ENCODE measurements at regions not wholly inside any gene's neighbourhood (a gene's known extent, or its start where the extent isn't known, plus 50 kb on each side); places are given as distances from the start of the nearest gene placed in this dataset.

DNA sequence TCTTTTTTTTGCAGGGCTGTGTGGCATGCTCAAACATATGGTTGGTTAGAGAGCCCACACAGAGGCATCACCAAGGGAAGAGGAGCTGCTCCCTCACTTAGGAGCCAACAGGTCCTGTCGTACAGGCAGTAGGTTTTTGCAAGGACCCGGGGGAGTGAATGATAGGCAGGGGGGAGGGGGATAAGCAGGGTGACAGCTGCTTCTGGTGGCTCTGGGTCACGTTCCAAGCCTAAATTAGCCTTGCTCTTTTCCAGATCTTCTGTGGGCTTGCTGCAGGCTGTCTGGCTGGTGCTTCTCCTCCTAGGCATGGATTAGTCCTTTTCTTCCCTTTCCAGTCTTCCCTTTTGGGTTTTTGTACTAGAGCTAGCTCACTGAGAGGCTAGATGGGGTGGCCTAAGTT lies 117.7 kb upstream of the PODXL start:
- Histone ChIP-seq H3K27ac (ENCODE audit: low read depth, low read length) (no peak overlapping the region), H3K79me2 (ENCODE audit: control insufficient read depth, low read length) (no peaks in the 10 kb centered on the region), H3K4me3 (ENCODE audit: low read length) (no peak overlapping the region), H3K4me2 (ENCODE audit: low read length) (no peak overlapping the region), H3K9me3 (ENCODE audit: control insufficient read depth, insufficient read depth, low read length) (no peaks in the 10 kb centered on the region), H3K27me3 (ENCODE audit: control insufficient read depth, low read length) (peaks cover 4% of the 10 kb centered on the region; the same call in 1 of the 2 replicates), H4K20me1 (ENCODE audit: control insufficient read depth, insufficient read depth, low read depth, low read length) (no peaks in the 10 kb centered on the region), H3K36me3 (ENCODE audit: control insufficient read depth, low read length) (no peaks in the 10 kb centered on the region), H3K4me1 (ENCODE audit: control insufficient read depth, low read length) (no peaks in the 10 kb centered on the region), H3K9me2 (replicated peaks; ENCODE audit: control insufficient read depth, low read length) (no peaks in the 10 kb centered on the region), H3F3A (ENCODE audit: control insufficient read depth, insufficient read depth) (no peaks in the 10 kb centered on the region)
- TF ChIP-seq, protein P1, sequence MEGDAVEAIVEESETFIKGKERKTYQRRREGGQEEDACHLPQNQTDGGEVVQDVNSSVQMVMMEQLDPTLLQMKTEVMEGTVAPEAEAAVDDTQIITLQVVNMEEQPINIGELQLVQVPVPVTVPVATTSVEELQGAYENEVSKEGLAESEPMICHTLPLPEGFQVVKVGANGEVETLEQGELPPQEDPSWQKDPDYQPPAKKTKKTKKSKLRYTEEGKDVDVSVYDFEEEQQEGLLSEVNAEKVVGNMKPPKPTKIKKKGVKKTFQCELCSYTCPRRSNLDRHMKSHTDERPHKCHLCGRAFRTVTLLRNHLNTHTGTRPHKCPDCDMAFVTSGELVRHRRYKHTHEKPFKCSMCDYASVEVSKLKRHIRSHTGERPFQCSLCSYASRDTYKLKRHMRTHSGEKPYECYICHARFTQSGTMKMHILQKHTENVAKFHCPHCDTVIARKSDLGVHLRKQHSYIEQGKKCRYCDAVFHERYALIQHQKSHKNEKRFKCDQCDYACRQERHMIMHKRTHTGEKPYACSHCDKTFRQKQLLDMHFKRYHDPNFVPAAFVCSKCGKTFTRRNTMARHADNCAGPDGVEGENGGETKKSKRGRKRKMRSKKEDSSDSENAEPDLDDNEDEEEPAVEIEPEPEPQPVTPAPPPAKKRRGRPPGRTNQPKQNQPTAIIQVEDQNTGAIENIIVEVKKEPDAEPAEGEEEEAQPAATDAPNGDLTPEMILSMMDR (IDR thresholded peaks at IDR 0.05; ENCODE audit: low read depth, low read length, poor library complexity, severe bottlenecking), result no peak
- TF ChIP-seq EZH2phosphoT487 (IDR thresholded peaks at IDR 0.05; ENCODE audit: borderline replicate concordance, low read length), result no peak

DNA sequence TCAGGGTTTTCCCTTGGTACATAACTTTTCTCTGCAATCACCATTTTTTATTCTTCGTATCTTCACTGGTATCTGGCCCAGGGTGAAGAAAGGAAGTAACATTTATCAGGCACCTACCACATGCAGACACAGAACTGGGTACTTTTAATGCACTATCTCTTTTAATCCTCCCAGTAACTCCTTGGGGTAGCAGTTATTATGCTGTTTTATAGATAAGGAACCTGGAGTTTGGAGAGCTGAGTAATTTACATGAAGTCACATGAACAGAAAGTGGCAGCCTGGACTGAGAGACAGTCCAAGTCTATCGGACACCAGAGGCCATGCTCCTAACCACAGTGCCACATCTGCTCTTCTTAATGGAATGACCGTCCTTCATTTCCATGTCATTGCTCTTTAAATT lies 117.1 kb upstream of the PODXL start:
- no peak overlapping the region for H3K27ac ChIP-seq (ENCODE audit: low read depth, low read length)
- H3K4me2 ChIP-seq (ENCODE audit: low read length), result no peak overlapping the region
- H3K79me2 ChIP-seq (ENCODE audit: control insufficient read depth, low read length), result no peaks in the 10 kb centered on the region
- no peak overlapping the region for H3K4me3 ChIP-seq (ENCODE audit: low read length)
- no peaks in the 10 kb centered on the region for H3K9me2 ChIP-seq (replicated peaks; ENCODE audit: control insufficient read depth, low read length)
- H4K20me1 ChIP-seq (ENCODE audit: control insufficient read depth, insufficient read depth, low read depth, low read length), result no peaks in the 10 kb centered on the region
- H3K27me3 ChIP-seq (ENCODE audit: control insufficient read depth, low read length), result peaks cover 4% of the 10 kb centered on the region; the same call in 1 of the 2 replicates
- no peaks in the 10 kb centered on the region for H3K36me3 ChIP-seq (ENCODE audit: control insufficient read depth, low read length)
- H3F3A ChIP-seq (ENCODE audit: control insufficient read depth, insufficient read depth), result no peaks in the 10 kb centered on the region
- TF ChIP-seq, protein P1 (IDR thresholded peaks at IDR 0.05; ENCODE audit: low read depth, low read length, poor library complexity, severe bottlenecking), result no peak
- TF ChIP-seq EZH2phosphoT487 (IDR thresholded peaks at IDR 0.05; ENCODE audit: borderline replicate concordance, low read length), result no peak
- H3K4me1 ChIP-seq (ENCODE audit: control insufficient read depth, low read length), result no peaks in the 10 kb centered on the region
- H3K9me3 ChIP-seq (ENCODE audit: control insufficient read depth, insufficient read depth, low read length), result no peaks in the 10 kb centered on the region

DNA sequence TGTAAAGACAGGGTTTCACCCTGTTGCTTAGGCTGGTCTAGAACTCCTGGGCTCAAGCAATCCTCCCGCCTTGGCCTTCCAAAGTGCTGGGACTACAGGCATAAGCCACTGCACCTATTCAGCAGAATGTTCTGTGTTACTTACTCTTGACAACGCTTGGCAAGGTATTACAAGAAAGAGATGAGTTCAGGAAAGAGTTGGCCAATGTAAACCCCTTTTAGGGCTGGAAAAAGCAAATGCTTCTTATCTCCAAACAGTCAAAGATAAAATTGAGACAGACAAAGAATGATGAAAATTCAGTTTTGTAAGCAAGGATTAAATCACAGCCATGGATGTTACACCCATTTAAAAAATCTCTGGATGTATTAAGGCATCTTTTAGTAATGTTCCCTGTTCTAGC lies 114.0 kb upstream of the PODXL start:
- peaks cover 4% of the 10 kb centered on the region; the same call in 1 of the 2 replicates for H3K27me3 ChIP-seq (ENCODE audit: control insufficient read depth, low read length)
- H3K36me3 ChIP-seq (ENCODE audit: control insufficient read depth, low read length), result no peaks in the 10 kb centered on the region

More for the DNA sequence above, 114.0 kb upstream of the PODXL start:
- no peak overlapping the region for H3K4me3 ChIP-seq (ENCODE audit: low read length)
- H3K79me2 ChIP-seq (ENCODE audit: control insufficient read depth, low read length), result no peaks in the 10 kb centered on the region
- H3K4me2 ChIP-seq (ENCODE audit: low read length), result no peak overlapping the region
- TF ChIP-seq EZH2phosphoT487 (IDR thresholded peaks at IDR 0.05; ENCODE audit: borderline replicate concordance, low read length), result no peak
- TF ChIP-seq, protein P1 (IDR thresholded peaks at IDR 0.05; ENCODE audit: low read depth, low read length, poor library complexity, severe bottlenecking), result no peak
- peaks cover 7% of the 10 kb centered on the region; the same call in 1 of the 2 replicates for H3K9me3 ChIP-seq (ENCODE audit: control insufficient read depth, insufficient read depth, low read length)
- no peaks in the 10 kb centered on the region for H3F3A ChIP-seq (ENCODE audit: control insufficient read depth, insufficient read depth)
- H4K20me1 ChIP-seq (ENCODE audit: control insufficient read depth, insufficient read depth, low read depth, low read length), result no peaks in the 10 kb centered on the region
- no peaks in the 10 kb centered on the region for H3K9me2 ChIP-seq (replicated peaks; ENCODE audit: control insufficient read depth, low read length)
- no peak overlapping the region for H3K27ac ChIP-seq (ENCODE audit: low read depth, low read length)
- no peaks in the 10 kb centered on the region for H3K4me1 ChIP-seq (ENCODE audit: control insufficient read depth, low read length)
